ENCODE measurements at regions not wholly inside any gene's neighbourhood (a gene's known extent, or its start where the extent isn't known, plus 50 kb on each side); places are given as distances from the start of the nearest gene placed in this dataset.

- H3K14ac ChIP-seq (replicated peaks; ENCODE audit: low read depth, low read length), result no peak overlapping the region
- no peak overlapping the region for H3K23ac ChIP-seq (ENCODE audit: low read depth, low read length)
- H2BK120ac ChIP-seq (ENCODE audit: low read depth, low read length), result no peak overlapping the region
- H2BK5ac ChIP-seq (ENCODE audit: low read depth, low read length, poor library complexity, severe bottlenecking), result no peak overlapping the region
- H3K79me1 ChIP-seq (ENCODE audit: low read depth in 1 of 2, low read length in 2 of 2), result no peaks in the 10 kb centered on the region
- WGBS, 2 experiments (ENCODE audit: extremely low coverage in 2 of 2, insufficient read length in 1 of 2), result no CpG with 5 or more reads among the region's 2 CpGs
- intact Hi-C loops (cut with micrococcal nuclease), result no loop called here
- H3K56ac ChIP-seq (ENCODE audit: extremely low read depth, insufficient read depth, low read length), result no peak overlapping the region
- ATAC-seq (ENCODE audit: low read depth), result no peak
- H3K4me1 ChIP-seq (ENCODE audit: control insufficient read depth, insufficient read depth, low read length), result no peaks in the 10 kb centered on the region
- no peaks in the 10 kb centered on the region for H3K36me3 ChIP-seq (ENCODE audit: control insufficient read depth, insufficient read depth, low read length)
- no peak overlapping the region for H3K4ac ChIP-seq (ENCODE audit: low read depth, low read length)
- H3K9me1 ChIP-seq (ENCODE audit: insufficient read depth, low read length), result no peaks in the 10 kb centered on the region
- H4K20me1 ChIP-seq (ENCODE audit: insufficient read depth, low read length), result no peaks in the 10 kb centered on the region
- H3K9me3 ChIP-seq (ENCODE audit: control insufficient read depth, insufficient read depth, low read length), result peaks cover 8% of the 10 kb centered on the region
- H3K4me2 ChIP-seq (ENCODE audit: low read depth, low read length), result no peak overlapping the region
- H4K91ac ChIP-seq (ENCODE audit: insufficient read depth, low read depth, low read length), result no peak overlapping the region
- H2AK9ac ChIP-seq (replicated peaks; ENCODE audit: low read depth, low read length, poor library complexity), result no peak overlapping the region
- no peak overlapping the region for H3K9ac ChIP-seq (ENCODE audit: low read depth, low read length)
- in situ Hi-C loops (cut with MboI; ENCODE audit: low sequenced_read_pairs), result no loop called here
- TF ChIP-seq SMC3 (IDR thresholded peaks at IDR 0.05; ENCODE audit: low read depth, low read length), result no peak
- TF ChIP-seq FOS (IDR thresholded peaks at IDR 0.05; ENCODE audit: low read depth, low read length), result no peak
- no peak for TF ChIP-seq RFX5 (IDR thresholded peaks at IDR 0.05; ENCODE audit: low read depth, low read length)
- no peak for TF ChIP-seq BHLHE40 (IDR thresholded peaks at IDR 0.05; ENCODE audit: low read depth, low read length)
- TF ChIP-seq RCOR1 (IDR thresholded peaks at IDR 0.05; ENCODE audit: insufficient replicate concordance, low read length), result no peak
- TF ChIP-seq USF2 (IDR thresholded peaks at IDR 0.05; ENCODE audit: low read depth, low read length), result no peak
- no peak for TF ChIP-seq MAFK (IDR thresholded peaks at IDR 0.05; ENCODE audit: low read depth, low read length)
- no peak for TF ChIP-seq ELK1 (IDR thresholded peaks at IDR 0.05; ENCODE audit: borderline replicate concordance, low read depth, low read length)
- TF ChIP-seq RAD21 (IDR thresholded peaks at IDR 0.05; ENCODE audit: low read length), result no peak
- no peak for TF ChIP-seq MXI1 (IDR thresholded peaks at IDR 0.05; ENCODE audit: borderline replicate concordance, low read depth, low read length)
- no peak for TF ChIP-seq CTCF (conservative IDR thresholded peaks at IDR 0.05; ENCODE audit: low read depth, low read length)
- TF ChIP-seq POLR2A (IDR thresholded peaks at IDR 0.05; ENCODE audit: low read depth, low read length), result no peak
- no peak for TF ChIP-seq NFE2L2 (IDR thresholded peaks at IDR 0.05; ENCODE audit: low read depth, low read length)
- CTCF ChIA-PET, result interaction anchor here (0.6 kb wide), 1 partner anchor 59 kb away, joined by 6 read pairs; no protein-coding TSS in a partner anchor
- H2BK20ac ChIP-seq (ENCODE audit: low read depth, low read length), result no peak overlapping the region
- no peak overlapping the region for H2AK5ac ChIP-seq (ENCODE audit: low read depth, low read length)
- no peak for DNase-seq
- H2BK15ac ChIP-seq (ENCODE audit: low read depth, low read length), result no peak overlapping the region
- dilution Hi-C loops (cut with HindIII; ENCODE audit: low sequenced_read_pairs, unreplicated experiment), result no loop called here
- no peak overlapping the region for H3K18ac ChIP-seq (ENCODE audit: low read depth, low read length)
- POLR2A ChIA-PET (ENCODE audit: unreplicated experiment), result no interaction called here
- no peak overlapping the region for H3K27ac ChIP-seq (ENCODE audit: insufficient read depth, low read length)
- no peak overlapping the region for H4K8ac ChIP-seq (ENCODE audit: low read depth in 2 of 2, low read length in 2 of 2)
- no TSS peak for BruUV-seq (replicated peaks)
- H2AFZ ChIP-seq (replicated peaks; ENCODE audit: low read length, poor library complexity), result no peak overlapping the region
- H4K5ac ChIP-seq (ENCODE audit: low read depth, low read length), result no peak overlapping the region
- no peaks in the 10 kb centered on the region for H3K27me3 ChIP-seq (ENCODE audit: control insufficient read depth, insufficient read depth, low read length)
- no peak overlapping the region for H3K4me3 ChIP-seq (ENCODE audit: insufficient read depth, low read depth, low read length)
These were observed 220.6 kb upstream of the SGO1 start for GRCh38 chr3:20406611-20407011.
